ENCODE measurements at regions not wholly inside any gene's neighbourhood (a gene's known extent, or its start where the extent isn't known, plus 50 kb on each side); places are given as distances from the start of the nearest gene placed in this dataset.

DNA sequence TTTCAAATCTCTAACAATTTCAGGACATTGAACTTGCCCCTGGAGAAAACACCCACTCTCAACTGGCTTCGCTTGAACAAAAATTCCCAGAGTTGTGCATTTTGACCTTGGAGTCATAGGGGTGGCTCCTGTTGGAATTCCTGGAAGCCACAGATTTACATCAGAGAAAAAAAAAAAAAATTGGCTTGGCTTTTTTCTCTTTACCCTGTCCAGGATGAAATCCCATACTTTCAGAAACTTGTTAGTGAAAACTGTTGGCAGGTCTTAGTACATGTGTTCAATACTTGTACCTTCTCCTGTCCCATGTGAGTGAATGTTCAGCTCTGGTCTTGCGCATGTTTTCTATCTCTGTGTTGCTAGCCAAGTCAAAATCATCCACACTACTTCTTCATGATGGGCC is 228.8 kb downstream of the TGFB2 start:
- no peak for DNase-seq (ENCODE audit: low read depth in 2 of 3, low spot score in 2 of 3)

DNA sequence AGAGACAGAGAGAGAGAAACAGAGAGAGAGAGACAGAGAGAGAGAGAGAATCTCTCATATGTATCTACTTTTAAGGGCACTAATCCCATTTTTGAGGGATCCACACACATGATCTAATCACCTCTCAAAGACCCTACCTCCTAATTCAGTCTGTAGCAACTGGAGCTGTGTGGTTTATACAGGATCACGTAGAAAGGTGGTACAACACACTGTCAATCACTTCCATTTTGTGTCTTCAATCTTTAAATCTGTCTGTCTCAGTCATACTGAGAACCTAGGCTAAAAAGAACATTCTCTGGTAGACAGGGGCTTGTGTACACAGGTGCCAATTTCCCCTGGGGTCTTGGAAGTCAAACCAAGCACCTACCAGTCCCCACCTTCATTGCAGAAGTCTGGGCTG is 229.9 kb downstream of the TGFB2 start:
- DNase-seq (ENCODE audit: low read depth in 2 of 3, low spot score in 2 of 3) = no peak

DNA sequence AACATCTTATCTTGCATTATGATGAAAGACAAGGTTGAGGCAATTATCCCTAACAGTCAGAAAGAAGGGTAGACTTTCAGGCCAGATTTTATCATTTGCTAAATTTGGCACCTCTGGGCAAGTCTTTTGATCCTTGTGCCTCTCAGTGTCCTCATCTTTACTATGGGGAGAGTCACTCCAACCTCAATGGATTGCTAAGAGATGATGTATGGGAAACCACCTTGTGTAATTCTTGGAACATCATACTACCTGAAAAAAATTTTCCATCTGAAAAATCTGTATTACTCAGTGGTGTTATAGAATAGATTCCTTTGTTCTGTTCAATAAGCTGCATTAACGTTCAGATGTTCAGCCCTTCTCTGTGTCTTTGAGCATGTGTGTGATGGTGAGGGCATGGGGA is 230.7 kb downstream of the TGFB2 start:
- DNase-seq (ENCODE audit: low read depth in 2 of 3, low spot score in 2 of 3) = no peak

DNA sequence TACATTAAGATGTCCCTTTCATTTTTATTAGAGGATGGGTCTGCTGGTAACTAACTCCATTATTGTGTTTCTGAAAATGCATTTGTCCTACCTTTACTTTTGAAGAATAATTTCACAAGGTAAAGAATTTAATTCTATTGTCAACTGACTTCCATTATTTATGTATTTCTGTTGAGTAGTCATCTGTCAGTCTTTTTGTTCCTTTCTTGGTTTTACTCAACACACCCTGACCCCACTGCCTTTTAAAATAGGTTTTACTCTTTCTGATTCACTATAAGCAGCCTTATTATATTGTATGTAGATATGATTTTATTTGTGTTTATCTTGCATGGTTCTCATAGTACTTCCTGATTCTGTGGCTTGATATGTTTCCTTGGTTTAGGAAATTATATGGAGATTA is 237.5 kb downstream of the TGFB2 start:
- no peak for DNase-seq (ENCODE audit: low read depth in 2 of 3, low spot score in 2 of 3)

DNA sequence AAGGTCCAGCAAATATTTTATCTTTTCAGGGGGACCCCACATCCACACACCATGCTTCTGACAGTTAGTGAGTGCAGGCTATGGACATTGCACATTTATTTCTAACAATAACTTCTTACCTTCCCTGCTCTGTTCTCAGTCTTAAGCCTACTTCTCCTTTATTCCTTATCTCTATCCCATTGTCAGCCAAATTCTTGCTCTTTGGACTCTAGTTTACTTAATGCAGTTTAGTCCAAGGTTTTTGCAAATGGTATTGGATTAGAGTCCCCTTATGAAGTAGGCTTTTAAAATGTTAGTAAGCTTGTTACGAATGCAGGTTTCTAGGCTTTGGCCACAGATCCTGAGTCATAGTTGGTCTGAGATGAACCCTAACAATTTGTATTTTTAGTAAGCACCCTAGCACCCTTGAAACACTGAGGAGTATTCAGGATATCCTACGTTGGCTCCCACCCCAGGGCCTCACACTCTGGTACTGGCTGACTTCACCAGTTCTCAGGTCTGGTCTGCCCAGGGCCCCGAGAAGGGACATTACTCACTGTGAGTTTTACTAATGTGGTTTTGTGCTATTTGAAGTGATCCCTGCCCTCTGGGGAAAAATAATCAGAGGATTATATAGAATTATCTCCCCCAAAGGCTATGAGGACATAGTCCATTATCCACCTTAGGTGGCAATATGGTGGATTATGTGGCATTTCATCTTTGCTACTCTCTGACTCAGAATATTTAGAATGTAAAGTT is 239.5 kb downstream of the TGFB2 start:
- DNase-seq (ENCODE audit: low read depth in 2 of 3, low spot score in 2 of 3) = no peak

DNA sequence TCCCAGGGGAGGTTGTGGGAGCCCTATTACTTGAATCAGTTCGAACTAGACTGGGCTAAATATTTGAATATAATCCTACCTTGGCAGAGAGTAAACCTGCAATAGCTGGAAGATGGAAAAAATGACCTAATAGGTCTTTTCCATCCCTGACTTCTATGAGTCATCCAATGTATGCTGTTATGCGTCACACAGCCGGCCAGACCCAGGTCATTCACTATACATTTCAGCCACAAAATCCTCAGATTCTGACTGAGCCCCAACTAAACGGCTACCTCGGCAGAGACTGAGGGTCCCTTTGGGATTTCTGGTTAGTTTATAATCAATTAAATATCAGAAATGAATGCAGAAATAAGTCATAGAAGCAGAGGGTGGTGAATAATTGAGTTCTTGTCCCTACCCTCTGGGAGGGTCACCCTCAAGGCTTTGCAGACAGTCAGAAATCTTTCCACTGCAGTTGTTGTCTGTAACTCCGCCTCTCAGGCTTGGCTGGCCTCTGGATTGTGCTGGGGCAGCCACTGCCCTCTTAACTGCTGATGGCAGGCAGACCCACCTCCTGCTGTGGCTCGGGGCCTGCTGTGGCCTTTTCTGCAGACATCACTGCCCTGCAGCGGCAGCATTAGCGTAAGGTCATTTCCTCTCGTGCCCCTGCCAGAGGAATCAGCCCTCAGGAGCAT is 240.5 kb downstream of the TGFB2 start:
- DNase-seq (ENCODE audit: low read depth in 2 of 3, low spot score in 2 of 3) = no peak

DNA sequence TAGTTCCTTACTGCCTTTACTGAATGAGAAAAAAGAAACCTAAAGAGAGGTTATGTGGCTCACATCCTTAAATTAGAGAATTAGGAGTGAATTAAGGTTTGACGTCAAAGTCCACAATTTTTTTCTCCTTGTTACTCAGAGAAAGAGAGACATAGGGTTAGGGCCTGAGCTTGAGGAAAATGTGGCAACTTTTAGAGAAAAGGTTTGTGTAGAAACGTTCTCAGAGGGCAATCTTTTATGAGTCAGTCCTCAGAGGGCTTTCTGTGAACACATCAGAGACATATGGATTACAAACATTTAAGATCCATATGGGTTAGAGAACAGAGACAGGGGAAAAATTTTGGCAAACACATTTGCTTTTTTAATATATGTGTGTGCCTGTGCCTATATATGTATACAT is 242.8 kb downstream of the TGFB2 start:
- DNase-seq (ENCODE audit: low read depth in 2 of 3, low spot score in 2 of 3) = no peak

DNA sequence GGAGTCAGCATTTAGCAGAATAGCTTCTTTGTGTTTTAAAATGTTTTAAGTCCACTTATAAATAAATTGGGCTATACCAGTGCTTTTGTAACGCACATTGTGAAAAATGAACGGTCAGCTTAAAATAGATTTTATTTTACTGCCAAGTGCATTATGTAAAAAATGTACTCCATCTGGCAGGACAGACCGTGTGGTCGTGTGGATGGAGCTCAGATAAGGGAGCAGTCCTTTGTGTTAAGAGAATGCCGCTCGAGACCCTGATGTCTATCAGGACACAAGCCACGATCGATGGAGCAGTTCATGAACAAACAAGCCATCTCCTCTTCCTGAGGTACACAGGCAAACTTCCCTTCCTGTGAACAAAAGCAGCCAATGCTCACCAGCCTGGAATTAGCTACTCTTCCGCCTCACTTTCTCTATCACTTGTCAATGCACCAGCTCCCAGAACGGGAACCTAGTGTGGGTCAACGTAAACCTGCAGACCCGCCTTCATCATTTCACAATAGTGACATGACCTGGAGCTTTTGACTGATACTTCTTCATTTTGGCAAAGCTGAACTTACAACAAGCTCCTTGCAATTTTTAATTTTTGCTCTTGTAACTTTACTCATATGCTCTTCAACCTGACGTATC is 243.5 kb downstream of the TGFB2 start:
- no peak for DNase-seq (ENCODE audit: low read depth in 2 of 3, low spot score in 2 of 3)

DNA sequence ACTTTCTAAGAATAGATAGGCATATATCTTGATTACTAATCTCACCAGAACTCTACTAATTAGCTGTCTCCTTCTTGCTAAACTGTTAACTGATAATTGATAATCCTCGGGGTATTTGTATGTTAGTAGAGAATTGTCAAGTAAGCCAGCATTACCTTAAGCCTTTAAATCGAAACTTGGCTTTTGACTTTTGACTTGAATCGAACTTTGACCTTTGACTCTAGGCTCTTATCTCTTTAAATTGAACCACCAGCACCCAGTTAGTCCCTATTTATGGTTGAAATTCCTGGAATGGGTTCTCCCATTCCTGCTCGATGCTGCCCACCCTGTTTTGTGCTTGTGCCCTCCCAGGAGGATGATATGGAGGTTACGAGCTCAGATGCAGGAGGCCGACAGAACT is 244.4 kb downstream of the TGFB2 start:
- no peak for DNase-seq (ENCODE audit: low read depth in 2 of 3, low spot score in 2 of 3)

DNA sequence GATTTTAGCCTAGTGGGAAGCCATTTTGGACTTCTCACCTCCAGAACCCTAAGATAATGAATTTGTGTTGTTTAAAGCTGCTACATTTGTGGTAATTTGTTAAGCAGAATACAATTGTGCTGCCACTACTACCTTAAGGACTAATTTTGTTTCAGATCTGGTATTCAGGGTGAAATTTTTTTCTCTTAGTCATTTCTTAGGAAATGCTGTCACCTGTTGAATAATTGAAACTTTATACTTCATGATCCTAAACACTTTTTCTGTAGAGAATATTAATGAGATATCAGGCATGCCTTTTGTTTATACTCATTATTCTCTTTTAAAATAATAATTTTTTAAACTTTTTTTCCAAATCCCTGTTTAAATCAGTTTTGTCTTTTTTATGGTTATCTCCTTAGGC is 246.8 kb downstream of the TGFB2 start:
- no peak for DNase-seq (ENCODE audit: low read depth in 2 of 3, low spot score in 2 of 3)

DNA sequence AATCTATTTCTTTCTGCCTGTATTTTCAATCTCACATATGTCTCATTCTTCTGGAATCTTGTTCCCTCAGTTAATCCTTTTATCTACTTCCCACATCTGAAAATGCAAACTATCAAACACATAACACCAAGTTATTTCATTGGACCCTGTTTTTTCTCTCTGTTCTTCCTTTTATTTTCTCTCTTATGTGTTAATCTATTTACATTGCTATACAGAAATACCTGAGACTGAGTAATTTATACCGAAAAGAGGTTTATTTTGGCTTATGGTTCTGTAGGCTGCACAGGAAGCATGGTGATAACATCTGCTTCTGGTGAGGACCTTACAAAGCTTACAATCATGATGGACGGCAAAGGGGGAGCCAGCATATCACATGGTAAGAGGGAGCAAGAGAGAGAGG is 247.6 kb downstream of the TGFB2 start:
- no peak for DNase-seq (ENCODE audit: low read depth in 2 of 3, low spot score in 2 of 3)

DNA sequence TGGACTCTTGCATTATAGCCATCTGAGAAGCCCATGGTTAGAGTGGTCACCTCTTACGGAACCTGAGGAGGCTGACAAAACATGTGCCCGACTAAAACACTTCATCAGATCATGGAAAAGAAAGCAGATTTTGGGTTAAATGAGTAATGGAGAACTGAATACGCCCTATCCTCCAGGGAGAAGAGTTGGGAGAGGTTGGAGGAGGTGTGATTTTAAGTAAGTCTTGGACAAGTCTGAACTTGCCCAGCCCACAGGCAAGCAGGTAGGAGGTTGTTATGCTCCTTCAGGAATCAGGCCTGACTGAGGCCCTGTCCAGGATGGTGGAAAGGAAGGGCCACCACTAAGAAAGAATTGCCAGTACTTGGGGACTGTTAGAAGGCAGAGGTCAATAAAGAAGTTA is 255.8 kb downstream of the TGFB2 start:
- no peak for DNase-seq (ENCODE audit: low read depth in 2 of 3, low spot score in 2 of 3)

DNA sequence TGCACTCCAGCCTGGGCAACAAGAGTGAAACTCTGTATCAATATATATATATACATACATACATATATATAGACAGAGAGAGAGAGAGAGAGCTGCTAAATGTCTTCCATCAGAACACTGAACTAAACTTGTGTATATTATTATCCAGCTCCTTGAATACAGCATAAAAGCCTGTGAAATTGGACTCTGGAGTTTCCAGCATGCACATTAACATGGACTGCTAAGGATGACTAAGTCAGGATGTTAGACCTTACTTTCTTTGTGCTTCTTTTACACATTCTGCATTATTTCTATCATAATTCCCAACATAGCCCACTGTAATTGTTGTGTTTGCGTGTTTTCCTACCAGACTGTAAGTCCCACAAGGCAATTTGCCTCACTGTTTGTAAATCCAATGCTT is 259.1 kb downstream of the TGFB2 start:
- no peak for DNase-seq (ENCODE audit: low read depth in 2 of 3, low spot score in 2 of 3)

DNA sequence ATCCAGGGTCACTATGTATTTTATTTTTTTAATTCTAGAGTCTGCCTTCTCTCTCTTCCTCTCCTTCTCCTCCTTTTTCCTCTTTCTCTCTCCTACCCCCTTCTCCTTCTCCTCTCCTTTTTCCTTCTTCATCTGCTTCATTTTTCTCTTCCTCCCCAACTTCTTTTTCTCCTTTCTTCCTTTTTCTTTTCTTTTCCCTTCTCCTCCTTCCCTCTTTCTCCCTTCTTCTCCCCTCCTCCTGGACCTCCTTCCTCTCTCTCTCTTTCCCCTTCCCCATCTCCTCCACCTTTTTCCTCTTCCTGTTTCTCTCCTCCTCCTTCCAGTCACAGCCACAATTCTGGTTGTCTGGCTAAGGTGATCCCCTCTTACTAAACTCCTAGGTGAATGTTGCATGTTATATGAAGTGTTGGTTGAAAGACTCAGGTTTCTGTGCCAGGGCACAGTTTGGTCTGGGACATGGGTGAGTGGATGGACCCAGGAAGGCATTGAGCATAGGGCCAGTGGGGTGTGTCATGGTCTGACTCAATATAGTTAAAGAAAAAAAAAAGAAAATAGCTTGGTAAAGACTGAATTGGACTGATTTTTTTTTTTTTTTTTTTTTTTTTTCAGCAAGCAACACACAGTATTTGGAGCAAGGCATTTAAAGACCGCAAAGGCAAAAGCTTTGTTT is 266.9 kb downstream of the TGFB2 start:
- DNase-seq (ENCODE audit: low read depth in 2 of 3, low spot score in 2 of 3) = no peak

DNA sequence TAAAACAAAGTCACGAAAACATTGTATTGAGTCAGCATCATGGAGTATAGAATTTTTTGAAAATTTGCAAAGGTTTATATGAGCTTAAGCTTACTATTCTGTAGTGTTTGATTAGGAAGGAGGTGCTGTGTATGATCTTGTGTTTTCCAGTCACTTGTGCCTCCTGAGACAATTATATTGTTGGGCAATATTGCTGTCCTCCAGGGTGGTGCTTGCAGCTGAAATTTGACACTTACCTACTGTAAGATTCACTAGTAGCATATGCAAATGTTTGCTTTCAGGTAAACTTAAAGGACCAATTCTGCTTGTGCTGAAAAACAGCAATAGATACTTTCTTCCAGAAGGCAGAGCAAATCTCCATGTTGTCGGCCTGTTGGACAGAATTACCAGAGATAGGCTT is 268.0 kb downstream of the TGFB2 start:
- DNase-seq (ENCODE audit: low read depth in 2 of 3, low spot score in 2 of 3) = no peak

DNA sequence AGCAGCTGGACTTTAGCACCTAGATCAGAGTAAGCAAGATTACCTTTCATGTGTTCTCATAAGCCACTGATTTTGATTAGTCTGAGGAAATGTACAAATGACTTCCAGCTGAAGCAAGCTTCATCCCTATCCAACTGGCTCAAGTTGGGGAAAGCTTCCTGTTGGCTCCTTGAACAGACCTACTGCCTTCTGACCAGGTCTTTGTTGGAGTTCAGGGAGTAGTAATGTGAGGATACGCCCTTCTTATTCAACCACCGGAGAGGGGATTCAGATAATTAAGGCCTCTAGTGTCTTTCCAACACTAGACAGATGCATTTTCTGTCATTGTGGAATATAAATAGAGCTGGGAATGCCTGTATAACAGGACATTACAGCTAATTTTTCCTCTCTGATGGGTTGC is 268.9 kb downstream of the TGFB2 start:
- no peak for DNase-seq (ENCODE audit: low read depth in 2 of 3, low spot score in 2 of 3)

DNA sequence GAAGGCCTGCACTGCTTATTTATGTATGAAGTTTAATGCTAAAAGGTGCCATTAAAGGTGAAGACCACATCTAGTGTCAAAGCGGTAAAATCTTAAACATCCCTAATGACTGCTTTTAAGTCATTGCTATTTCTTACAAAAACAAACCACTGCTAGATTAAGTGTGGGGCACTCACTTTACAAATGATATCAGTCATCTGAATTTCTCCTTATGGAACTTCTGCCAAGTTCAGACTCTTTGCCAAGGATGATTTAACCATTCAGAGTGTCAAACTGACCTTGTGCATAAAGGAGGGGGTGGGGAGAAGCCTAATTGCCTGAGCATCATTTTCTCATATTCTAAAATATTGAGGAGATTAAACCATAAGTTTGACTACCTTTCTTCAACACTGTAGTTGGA is 271.5 kb downstream of the TGFB2 start:
- DNase-seq (ENCODE audit: low read depth in 2 of 3, low spot score in 2 of 3) = no peak

DNA sequence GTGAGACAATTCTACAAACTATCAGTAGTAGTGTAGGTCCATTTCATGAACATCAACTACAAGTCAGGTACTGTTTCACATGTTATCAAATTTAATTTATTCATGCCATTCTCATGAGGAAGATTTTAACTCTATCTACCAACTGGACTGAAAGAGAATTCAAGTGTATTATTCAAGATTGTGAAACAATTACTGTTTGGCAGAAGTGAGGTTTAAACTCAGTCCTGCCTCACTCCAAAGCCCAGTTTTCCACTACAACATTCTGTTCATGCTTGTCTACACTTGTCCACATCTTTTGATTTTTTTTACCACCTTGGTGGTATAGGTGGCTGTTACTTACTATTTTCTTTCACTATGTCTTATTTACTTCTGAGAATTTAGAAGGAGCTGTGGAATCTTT is 272.9 kb downstream of the TGFB2 start:
- no peak for DNase-seq (ENCODE audit: low read depth in 2 of 3, low spot score in 2 of 3)

DNA sequence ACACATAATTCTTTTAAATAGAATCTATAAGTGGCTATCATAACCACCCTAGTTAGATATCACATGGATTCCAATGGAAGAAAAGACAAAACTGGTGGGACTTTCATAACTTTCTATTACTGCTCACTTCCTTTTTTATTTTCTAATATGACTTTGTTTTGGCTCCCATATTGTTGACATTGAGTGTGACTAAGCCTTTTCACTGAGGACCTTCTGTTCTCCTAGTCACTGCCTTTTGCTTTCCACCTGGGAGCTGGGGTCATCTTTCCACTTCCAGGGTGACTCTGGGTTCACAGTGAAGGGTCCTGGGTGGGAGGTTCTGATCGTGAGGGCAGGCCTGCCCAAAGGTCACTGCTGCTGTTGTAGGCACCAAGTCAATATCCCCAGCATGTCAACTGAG is 275.8 kb downstream of the TGFB2 start:
- no peak for DNase-seq (ENCODE audit: low read depth in 2 of 3, low spot score in 2 of 3)

DNA sequence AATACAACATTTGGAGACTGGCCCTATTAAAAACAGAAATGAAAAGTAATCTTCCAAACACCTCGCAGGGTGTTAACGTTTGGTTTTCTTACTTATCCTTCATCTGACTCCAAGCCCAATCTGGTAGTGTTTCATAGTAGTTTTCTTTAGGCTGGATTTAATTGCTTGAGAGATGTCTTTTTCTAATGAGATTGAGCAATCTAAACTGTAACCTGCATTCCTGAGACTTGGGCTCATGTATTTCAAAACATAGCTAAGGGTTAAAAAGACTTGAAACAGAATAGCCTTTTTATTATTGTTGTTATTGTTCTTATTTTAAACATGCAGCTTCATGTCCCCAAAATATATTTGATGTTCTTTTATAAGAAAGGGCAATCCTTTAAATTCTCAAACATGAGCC is 278.9 kb downstream of the TGFB2 start:
- DNase-seq (ENCODE audit: low read depth in 2 of 3, low spot score in 2 of 3) = no peak

DNA sequence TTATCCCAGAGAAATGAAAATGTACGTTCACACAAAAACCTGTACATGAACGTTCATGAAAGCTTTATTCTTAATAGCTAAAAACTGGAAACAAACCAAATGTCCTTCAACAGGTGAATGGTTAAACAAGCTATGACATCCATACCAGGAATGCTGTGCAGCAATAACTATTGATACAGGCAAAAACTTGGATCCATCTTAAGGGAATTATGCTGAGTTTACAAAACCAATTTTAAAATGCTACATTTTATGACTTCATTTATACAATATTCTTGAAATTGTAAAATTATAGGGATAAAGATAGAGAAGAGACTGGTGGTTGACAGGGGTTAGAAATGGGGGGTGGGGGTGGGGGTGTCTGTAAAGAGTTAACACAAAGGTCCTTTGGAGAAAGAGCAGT is 280.3 kb downstream of the TGFB2 start:
- no peak for DNase-seq (ENCODE audit: low read depth in 2 of 3, low spot score in 2 of 3)
